A549 (cell line): ENCODE measurements at regions not wholly inside any gene's neighbourhood (a gene's known extent, or its start where the extent isn't known, plus 50 kb on each side); places are given as distances from the start of the nearest gene placed in this dataset.

ENCODE experiments used
- ATAC-seq, 2 experiments: fragments of 200-7000 bp in 1 of 2; fragments of >200 bp in 1 of 2; cut with Nextera tagmentation in 1 of 2; cut with Tn5 transposase in 1 of 2; 3 replicates each; pipeline versions ENCODE4 v1.8.0 to v1.9.1; 2018 to 2020; ENCODE audit warnings: mild to moderate bottlenecking in 1 of 2, moderate library complexity in 1 of 2
- CTCF ChIA-PET: fragments of 300-600 bp; sonication (Branson Sonifier 250); formaldehyde crosslinking; extraction: SDS; loops from one replicate; lab custom pipeline; 2021; ENCODE audit warnings: antibody characterized with exemption, inconsistent platforms; lab: Yijun Ruan, JAX
- POLR2A ChIA-PET: fragments of 350-600 bp; formaldehyde crosslinking; extraction: SDS; loops from one replicate; lab custom pipeline; 2021; ENCODE audit warnings: antibody characterized with exemption, inconsistent platforms; lab: Yijun Ruan, JAX
- DNase-seq, 2 experiments: peaks; one replicate each; pipeline versions ENCODE4 v3.0.0 to v3.0.0-alpha.2; 2011 to 2016; ENCODE audit warnings: low read depth in 1 of 2, low spot score in 1 of 2
- FAIRE-seq: peaks from 2 replicates; lab custom pipeline; 2011; peaks lifted over from hg19 to GRCh38; lab: Jason Lieb, UNC
- H3K27ac ChIP-seq, 2 experiments: fragments of >200 bp; sonication (Bioruptor Twin); formaldehyde crosslinking; 3 replicates each; pipeline ENCODE4 v1.5.1; 2016 to 2017
- H3K4me1 ChIP-seq: fragments of >200 bp; sonication (Bioruptor Twin); formaldehyde crosslinking; 3 replicates; pipeline ENCODE4 v1.6.1; 2016
- H3K4me2 ChIP-seq: fragments of >200 bp; sonication (Bioruptor Twin); formaldehyde crosslinking; 3 replicates; pipeline ENCODE4 v1.6.1; 2016
- H3K4me3 ChIP-seq: fragments of >200 bp; sonication (Bioruptor Twin); formaldehyde crosslinking; 3 replicates; pipeline ENCODE4 v1.5.1; 2016
- H3K9me3 ChIP-seq: fragments of >200 bp; sonication (Bioruptor Twin); formaldehyde crosslinking; 3 replicates; pipeline ENCODE4 v1.6.1; 2016
- BCL3 ChIP-seq: fragments of >200 bp; sonication (Bioruptor Twin); formaldehyde crosslinking; IDR thresholded peaks from 3 replicates; pipeline ENCODE4 v1.6.1; 2016
- CEBPB ChIP-seq, 2 experiments: fragments of >200 bp in 1 of 2; sonication (Bioruptor Twin) in 1 of 2; formaldehyde crosslinking in 1 of 2; IDR thresholded peaks; 2 replicates each; pipeline ENCODE4 v1.6.1; 2012 to 2016
- CHD4 ChIP-seq: fragments of 200-600 bp; sonication (generic); IDR thresholded peaks from 2 replicates; pipeline ENCODE4 v1.6.1; 2016; ENCODE audit warnings: antibody characterized with exemption, mild to moderate bottlenecking, borderline replicate concordance
- E2F6 ChIP-seq: IDR thresholded peaks from 2 replicates; pipeline ENCODE4 v1.6.1; 2012; ENCODE audit warnings: low read depth, borderline replicate concordance
- ELK1 ChIP-seq: fragments of 150-350 bp; IDR thresholded peaks from 2 replicates; pipeline ENCODE4 v1.6.1; 2014; ENCODE audit warnings: low read depth, mild to moderate bottlenecking, low read length
- EP300 ChIP-seq, 2 experiments: fragments of >200 bp; sonication (Bioruptor Twin); formaldehyde crosslinking; IDR thresholded peaks; 2 replicates in 1 of 2; 3 replicates in 1 of 2; pipeline ENCODE4 v1.6.1; 2016 to 2017
- FOSL2 ChIP-seq, 2 experiments: fragments of 450-650 bp in 1 of 2; fragments of >200 bp in 1 of 2; sonication (Bioruptor Twin) in 1 of 2; formaldehyde crosslinking; IDR thresholded peaks; 2 replicates each; pipeline versions ENCODE4 v1.5.0 to v1.6.1; 2016 to 2020; ENCODE audit warnings: mild to moderate bottlenecking in 1 of 2, moderate library complexity in 1 of 2
- GATA3 ChIP-seq: IDR thresholded peaks from 2 replicates; pipeline ENCODE4 v1.6.1; 2012; ENCODE audit warnings: borderline replicate concordance
- HES2 ChIP-seq: fragments of >200 bp; sonication (Bioruptor Twin); formaldehyde crosslinking; IDR thresholded peaks from 2 replicates; pipeline ENCODE4 v1.6.1; 2016
- HOXB5 ChIP-seq: fragments of 250-450 bp; sonication (Bioruptor Pico); IDR thresholded peaks from 2 replicates; pipeline ENCODE4 v1.5.0; 2020; ENCODE audit warnings: mild to moderate bottlenecking, moderate library complexity
- JUN ChIP-seq, 2 experiments: fragments of >200 bp; sonication (Bioruptor Twin); formaldehyde crosslinking; IDR thresholded peaks; 2 replicates in 1 of 2; 3 replicates in 1 of 2; pipeline ENCODE4 v1.6.1; 2016 to 2017
- JUNB ChIP-seq: fragments of >200 bp; sonication (Bioruptor Twin); formaldehyde crosslinking; IDR thresholded peaks from 2 replicates; pipeline ENCODE4 v1.6.1; 2016
- MAX ChIP-seq: IDR thresholded peaks from 2 replicates; pipeline ENCODE4 v1.6.1; 2012
- RAD21 ChIP-seq, 2 experiments: fragments of >200 bp in 1 of 2; sonication (Bioruptor Twin) in 1 of 2; formaldehyde crosslinking in 1 of 2; IDR thresholded peaks in 1 of 2; conservative IDR thresholded peaks in 1 of 2; 2 replicates in 1 of 2; 3 replicates in 1 of 2; pipeline ENCODE4 v1.6.1; 2012 to 2018; ENCODE audit warnings: inconsistent platforms in 1 of 2
- RFX5 ChIP-seq: fragments of 450-650 bp; IDR thresholded peaks from 2 replicates; pipeline ENCODE4 v1.7.1; 2014; ENCODE audit warnings: antibody characterized with exemption, mild to moderate bottlenecking, moderate library complexity
- SMC3 ChIP-seq: fragments of >200 bp; sonication (Bioruptor Twin); formaldehyde crosslinking; IDR thresholded peaks from 3 replicates; pipeline ENCODE4 v1.6.1; 2018; ENCODE audit warnings: inconsistent platforms
- USF2 ChIP-seq: fragments of 450-650 bp; IDR thresholded peaks from 2 replicates; pipeline ENCODE4 v1.6.1; 2014; ENCODE audit warnings: antibody characterized with exemption
- ZSCAN20 ChIP-seq: fragments of 250-450 bp; sonication (Bioruptor Pico); IDR thresholded peaks from 2 replicates; pipeline ENCODE4 v1.8.0; 2022; ENCODE audit warnings: mild to moderate bottlenecking, moderate library complexity
- WGBS: methylation state at CpG from one replicate; pipeline ENCODE4 v1.1.6; 2017; ENCODE audit errors: missing lambda C conversion rate; 5-methylcytosine and 5-hydroxymethylcytosine counted together

- peak overlapping the region; percentile 69 for H3K4me2 ChIP-seq
- ChIA-PET POLR2A (no interaction called here), CTCF (interaction anchor here (1.0 kb wide), 1 partner anchor 10 kb away, joined by 5 read pairs; no protein-coding TSS in a partner anchor)
- FAIRE-seq: peak; percentile 99
- 0% methylated on average over 2 of the region's 2 CpGs for WGBS
- DNase-seq: peak; percentile 83 to 90
- H3K4me3 ChIP-seq: no peak overlapping the region
- TF ChIP-seq JUN (IDR thresholded peaks at IDR 0.05) (peak; percentile 89 to 95; a peak in 4 of 5 replicates), JUNB (peak; percentile 92), MAX (0 out of 2 replicates have a peak, but pooled peaks have one; percentile 30), BCL3 (peak; percentile 76; the same call in 2 of the 3 replicates), CHD4 (no peak), ELK1 (no peak), SMC3 (peak; percentile 23; the same call in 2 of the 3 replicates), EP300 (IDR thresholded peaks at IDR 0.05) (peak; percentile 82 to 91), FOSL2 (IDR thresholded peaks at IDR 0.05) (peak; percentile 96), FOSL2 (CRISPR knock-in tag; IDR thresholded peaks at IDR 0.05) (peak; percentile 72), RAD21 (conservative IDR thresholded peaks at IDR 0.05 in 1 of 2, IDR thresholded peaks at IDR 0.05 in 1 of 2) (peak in 1 of 2 experiments; percentile 38; a peak in 4 of 5 replicates), HOXB5 (CRISPR knock-in tag) (peak; percentile 83; the same call in 1 of the 2 replicates), USF2 (no peak), HES2 (no peak), GATA3 (peak; percentile 88), RFX5 (no peak), CEBPB (IDR thresholded peaks at IDR 0.05) (peak; percentile 58 to 62; a peak in 2 of 4 replicates)
- H3K27ac ChIP-seq: peak overlapping the region; percentile 90 to 97
- ATAC-seq: peak; percentile 36 to 65
- peaks cover 89% of the 10 kb centered on the region for H3K4me1 ChIP-seq
- H3K9me3 ChIP-seq: no peaks in the 10 kb centered on the region
These were observed 82.0 kb downstream of the MRPL46 start for GRCh38 chr15:88385078-88385700.

GRCh38 chr15:88383354-88383753 is 83.8 kb downstream of the MRPL46 start:
- Histone ChIP-seq H3K4me1 (peaks cover 76% of the 10 kb centered on the region), H3K4me3 (no peak overlapping the region), H3K4me2 (peak overlapping the region; percentile 69)
- POLR2A ChIA-PET: no interaction called here
- TF ChIP-seq ZSCAN20 (CRISPR knock-in tag): no peak
- 0 out of 2 replicates have a peak, but pooled peaks have one; percentile 13 for TF ChIP-seq E2F6
- TF ChIP-seq, all 56 proteins: peak for 1
- peak overlapping the region; percentile 90 to 97 for H3K27ac ChIP-seq
- no peaks in the 10 kb centered on the region for H3K9me3 ChIP-seq
- no peak for DNase-seq
- CTCF ChIA-PET: interaction anchor here (1.1 to 2.1 kb wide), 2 partner anchors 65 to 66 kb away, joined by 3 to 6 read pairs; no protein-coding TSS in a partner anchor
- peak; percentile 12 to 19; a peak in 4 of 6 replicates for ATAC-seq
- 6% methylated on average over 1 of the region's 1 CpG for WGBS
- FAIRE-seq: no peak
